B cell (primary cell): ENCODE measurements at regions not wholly inside any gene's neighbourhood (a gene's known extent, or its start where the extent isn't known, plus 50 kb on each side); places are given as distances from the start of the nearest gene placed in this dataset.

ENCODE experiments used
- EZH2 ChIP-seq: IDR thresholded peaks from 2 replicates; pipeline ENCODE4 v1.6.1; 2012; ENCODE audit warnings: borderline replicate concordance, low read depth, mild to moderate bottlenecking, moderate library complexity, low read length; ENCODE audit not compliant: insufficient read depth, poor library complexity, severe bottlenecking
- TF ChIP-seq, protein P1 (sequence below): fragments of 200-600 bp; IDR thresholded peaks from one replicate; pipeline ENCODE4 v1.8.0; 2022; ENCODE audit warnings: antibody characterized with exemption, mild to moderate bottlenecking

- TF ChIP-seq, protein P1, sequence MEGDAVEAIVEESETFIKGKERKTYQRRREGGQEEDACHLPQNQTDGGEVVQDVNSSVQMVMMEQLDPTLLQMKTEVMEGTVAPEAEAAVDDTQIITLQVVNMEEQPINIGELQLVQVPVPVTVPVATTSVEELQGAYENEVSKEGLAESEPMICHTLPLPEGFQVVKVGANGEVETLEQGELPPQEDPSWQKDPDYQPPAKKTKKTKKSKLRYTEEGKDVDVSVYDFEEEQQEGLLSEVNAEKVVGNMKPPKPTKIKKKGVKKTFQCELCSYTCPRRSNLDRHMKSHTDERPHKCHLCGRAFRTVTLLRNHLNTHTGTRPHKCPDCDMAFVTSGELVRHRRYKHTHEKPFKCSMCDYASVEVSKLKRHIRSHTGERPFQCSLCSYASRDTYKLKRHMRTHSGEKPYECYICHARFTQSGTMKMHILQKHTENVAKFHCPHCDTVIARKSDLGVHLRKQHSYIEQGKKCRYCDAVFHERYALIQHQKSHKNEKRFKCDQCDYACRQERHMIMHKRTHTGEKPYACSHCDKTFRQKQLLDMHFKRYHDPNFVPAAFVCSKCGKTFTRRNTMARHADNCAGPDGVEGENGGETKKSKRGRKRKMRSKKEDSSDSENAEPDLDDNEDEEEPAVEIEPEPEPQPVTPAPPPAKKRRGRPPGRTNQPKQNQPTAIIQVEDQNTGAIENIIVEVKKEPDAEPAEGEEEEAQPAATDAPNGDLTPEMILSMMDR: no peak
- TF ChIP-seq EZH2: no peak
Measured at GRCh38 chr13:65090186-65090585, 2139.9 kb downstream of the PCDH9 start.
